ENCODE measurements at regions not wholly inside any gene's neighbourhood (a gene's known extent, or its start where the extent isn't known, plus 50 kb on each side); places are given as distances from the start of the nearest gene placed in this dataset.

DNA sequence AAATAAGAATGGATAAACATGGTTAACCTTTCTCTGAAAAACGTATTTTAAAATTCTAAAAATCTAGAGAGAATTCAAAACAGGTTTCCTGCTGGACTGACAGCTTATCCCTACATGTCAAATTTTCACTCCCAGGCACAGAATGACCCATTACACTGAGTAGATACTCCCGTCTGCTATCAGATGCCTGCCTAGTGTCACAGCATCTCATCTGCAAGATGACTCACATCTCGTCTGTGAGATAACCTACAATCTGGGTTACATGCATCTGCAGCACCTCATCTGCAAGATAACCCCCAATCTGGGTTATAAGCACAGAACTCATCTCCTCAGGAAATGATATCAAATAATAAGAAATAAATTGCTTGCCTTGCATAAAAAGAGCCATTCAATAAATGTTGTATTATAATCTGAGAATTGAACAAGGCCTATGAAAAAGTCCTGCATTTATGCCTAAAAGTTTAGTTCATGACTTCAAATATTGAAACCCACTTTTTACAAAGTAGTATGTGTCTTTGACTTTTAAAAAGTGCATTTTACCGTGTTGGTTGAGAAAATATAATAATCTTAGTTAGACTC is 188.3 kb upstream of the THBS1 start:
- CTCF ChIA-PET = interaction anchor here (0.9 to 2.1 kb wide), 4 partner anchors 35 to 829 kb away, joined by 3 to 12 read pairs (median 6); partner anchors contain the start of gene THBS1
- Histone ChIP-seq H3K9me2 (no peaks in the 10 kb centered on the region), H2AFZ (ENCODE audit: low read depth) (no peak overlapping the region), H3K4me2 (no peak overlapping the region), H3K4me1 (ENCODE audit: control insufficient read depth in 1 of 2, insufficient read depth in 2 of 2, low read depth in 1 of 2, low read length in 1 of 2) (peaks cover 0 to 32% of the 10 kb centered on the region in 2 experiments; a peak in 2 of 4 replicates), H4K20me1 (ENCODE audit: insufficient read depth) (no peaks in the 10 kb centered on the region), H3K36me3 (replicated peaks in 1 of 2; ENCODE audit: control insufficient read depth in 1 of 2, insufficient read depth in 2 of 2, low read length in 1 of 2) (no peaks in the 10 kb centered on the region), H3K79me2 (ENCODE audit: insufficient read depth) (no peaks in the 10 kb centered on the region), H3K27me3 (ENCODE audit: insufficient read depth) (no peaks in the 10 kb centered on the region), H3K9ac (no peak overlapping the region), H3K27ac (ENCODE audit: low read depth in 2 of 2, low read length in 1 of 2) (peak overlapping the region in 1 of 2 experiments; percentile 88; a peak in 2 of 4 replicates), H3K4me3 (ENCODE audit: low read depth in 2 of 2, low read length in 1 of 2) (no peak overlapping the region), H3K9me3 (no peaks in the 10 kb centered on the region), H3F3A (replicated peaks; ENCODE audit: insufficient read depth) (no peaks in the 10 kb centered on the region)
- POLR2A ChIA-PET = no interaction called here
- DNase-seq = peak; percentile 60
- WGBS (ENCODE audit: low lambda C conversion rate) = 30% methylated on average over 4 of the region's 4 CpGs
- TF ChIP-seq RFX5 (IDR thresholded peaks at IDR 0.05; ENCODE audit: low read length) (no peak), RAD21 (IDR thresholded peaks at IDR 0.05; ENCODE audit: low read length) (peak; percentile 39; the same call in 1 of the 2 replicates), FOXM1 (IDR thresholded peaks at IDR 0.05; ENCODE audit: low read depth) (no peak), POLR2AphosphoS5 (IDR thresholded peaks at IDR 0.05; ENCODE audit: low read depth, low read length) (peak; percentile 41; the same call in 1 of the 2 replicates), SIN3A (IDR thresholded peaks at IDR 0.05; ENCODE audit: borderline replicate concordance, low read depth, low read length) (no peak), SMC3 (IDR thresholded peaks at IDR 0.05; ENCODE audit: low read depth, low read length) (no peak), CHD2 (IDR thresholded peaks at IDR 0.05; ENCODE audit: low read length, partially characterized antibody) (peak; percentile 64), RCOR1 (IDR thresholded peaks at IDR 0.05; ENCODE audit: low read length) (peak; percentile 90), GABPA (IDR thresholded peaks at IDR 0.05; ENCODE audit: low read depth) (no peak), TCF12 (IDR thresholded peaks at IDR 0.05) (peak; percentile 84), RXRA (IDR thresholded peaks at IDR 0.05; ENCODE audit: borderline replicate concordance, low read depth) (no peak), JUND (IDR thresholded peaks at IDR 0.05) (peak; percentile 48), EZH2phosphoT487 (IDR thresholded peaks at IDR 0.05; ENCODE audit: borderline replicate concordance, low read depth) (no peak), ELF1 (IDR thresholded peaks at IDR 0.05) (no peak), MXI1 (IDR thresholded peaks at IDR 0.05; ENCODE audit: low read depth, low read length) (peak; percentile 49; the same call in 1 of the 2 replicates), GATA2 (CRISPR knock-in tag; IDR thresholded peaks at IDR 0.05) (peak; percentile 97), NFIC (IDR thresholded peaks at IDR 0.05; ENCODE audit: borderline replicate concordance) (no peak), TEAD4 (IDR thresholded peaks at IDR 0.05; ENCODE audit: borderline replicate concordance, insufficient read depth) (0 out of 2 replicates have a peak, but pooled peaks have one; percentile 25), NRF1 (IDR thresholded peaks at IDR 0.05; ENCODE audit: low read depth, low read length) (no peak), FOXJ3 (CRISPR knock-in tag; IDR thresholded peaks at IDR 0.05) (peak; percentile 89)
- TF ChIP-seq, protein P1, sequence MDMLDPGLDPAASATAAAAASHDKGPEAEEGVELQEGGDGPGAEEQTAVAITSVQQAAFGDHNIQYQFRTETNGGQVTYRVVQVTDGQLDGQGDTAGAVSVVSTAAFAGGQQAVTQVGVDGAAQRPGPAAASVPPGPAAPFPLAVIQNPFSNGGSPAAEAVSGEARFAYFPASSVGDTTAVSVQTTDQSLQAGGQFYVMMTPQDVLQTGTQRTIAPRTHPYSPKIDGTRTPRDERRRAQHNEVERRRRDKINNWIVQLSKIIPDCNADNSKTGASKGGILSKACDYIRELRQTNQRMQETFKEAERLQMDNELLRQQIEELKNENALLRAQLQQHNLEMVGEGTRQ (IDR thresholded peaks at IDR 0.05; ENCODE audit: borderline replicate concordance, low read depth, low read length) = no peak
- TF ChIP-seq, protein P2, sequence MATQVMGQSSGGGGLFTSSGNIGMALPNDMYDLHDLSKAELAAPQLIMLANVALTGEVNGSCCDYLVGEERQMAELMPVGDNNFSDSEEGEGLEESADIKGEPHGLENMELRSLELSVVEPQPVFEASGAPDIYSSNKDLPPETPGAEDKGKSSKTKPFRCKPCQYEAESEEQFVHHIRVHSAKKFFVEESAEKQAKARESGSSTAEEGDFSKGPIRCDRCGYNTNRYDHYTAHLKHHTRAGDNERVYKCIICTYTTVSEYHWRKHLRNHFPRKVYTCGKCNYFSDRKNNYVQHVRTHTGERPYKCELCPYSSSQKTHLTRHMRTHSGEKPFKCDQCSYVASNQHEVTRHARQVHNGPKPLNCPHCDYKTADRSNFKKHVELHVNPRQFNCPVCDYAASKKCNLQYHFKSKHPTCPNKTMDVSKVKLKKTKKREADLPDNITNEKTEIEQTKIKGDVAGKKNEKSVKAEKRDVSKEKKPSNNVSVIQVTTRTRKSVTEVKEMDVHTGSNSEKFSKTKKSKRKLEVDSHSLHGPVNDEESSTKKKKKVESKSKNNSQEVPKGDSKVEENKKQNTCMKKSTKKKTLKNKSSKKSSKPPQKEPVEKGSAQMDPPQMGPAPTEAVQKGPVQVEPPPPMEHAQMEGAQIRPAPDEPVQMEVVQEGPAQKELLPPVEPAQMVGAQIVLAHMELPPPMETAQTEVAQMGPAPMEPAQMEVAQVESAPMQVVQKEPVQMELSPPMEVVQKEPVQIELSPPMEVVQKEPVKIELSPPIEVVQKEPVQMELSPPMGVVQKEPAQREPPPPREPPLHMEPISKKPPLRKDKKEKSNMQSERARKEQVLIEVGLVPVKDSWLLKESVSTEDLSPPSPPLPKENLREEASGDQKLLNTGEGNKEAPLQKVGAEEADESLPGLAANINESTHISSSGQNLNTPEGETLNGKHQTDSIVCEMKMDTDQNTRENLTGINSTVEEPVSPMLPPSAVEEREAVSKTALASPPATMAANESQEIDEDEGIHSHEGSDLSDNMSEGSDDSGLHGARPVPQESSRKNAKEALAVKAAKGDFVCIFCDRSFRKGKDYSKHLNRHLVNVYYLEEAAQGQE (IDR thresholded peaks at IDR 0.05; ENCODE audit: low read depth, low read length) = no peak
- TF ChIP-seq, protein P3, sequence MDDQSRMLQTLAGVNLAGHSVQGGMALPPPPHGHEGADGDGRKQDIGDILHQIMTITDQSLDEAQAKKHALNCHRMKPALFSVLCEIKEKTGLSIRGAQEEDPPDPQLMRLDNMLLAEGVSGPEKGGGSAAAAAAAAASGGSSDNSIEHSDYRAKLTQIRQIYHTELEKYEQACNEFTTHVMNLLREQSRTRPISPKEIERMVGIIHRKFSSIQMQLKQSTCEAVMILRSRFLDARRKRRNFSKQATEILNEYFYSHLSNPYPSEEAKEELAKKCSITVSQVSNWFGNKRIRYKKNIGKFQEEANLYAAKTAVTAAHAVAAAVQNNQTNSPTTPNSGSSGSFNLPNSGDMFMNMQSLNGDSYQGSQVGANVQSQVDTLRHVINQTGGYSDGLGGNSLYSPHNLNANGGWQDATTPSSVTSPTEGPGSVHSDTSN (IDR thresholded peaks at IDR 0.05) = peak; percentile 58
- TF ChIP-seq, protein P4, sequence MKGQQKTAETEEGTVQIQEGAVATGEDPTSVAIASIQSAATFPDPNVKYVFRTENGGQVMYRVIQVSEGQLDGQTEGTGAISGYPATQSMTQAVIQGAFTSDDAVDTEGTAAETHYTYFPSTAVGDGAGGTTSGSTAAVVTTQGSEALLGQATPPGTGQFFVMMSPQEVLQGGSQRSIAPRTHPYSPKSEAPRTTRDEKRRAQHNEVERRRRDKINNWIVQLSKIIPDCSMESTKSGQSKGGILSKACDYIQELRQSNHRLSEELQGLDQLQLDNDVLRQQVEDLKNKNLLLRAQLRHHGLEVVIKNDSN (IDR thresholded peaks at IDR 0.05; ENCODE audit: borderline replicate concordance, low read depth) = no peak
- TF ChIP-seq, protein P5, sequence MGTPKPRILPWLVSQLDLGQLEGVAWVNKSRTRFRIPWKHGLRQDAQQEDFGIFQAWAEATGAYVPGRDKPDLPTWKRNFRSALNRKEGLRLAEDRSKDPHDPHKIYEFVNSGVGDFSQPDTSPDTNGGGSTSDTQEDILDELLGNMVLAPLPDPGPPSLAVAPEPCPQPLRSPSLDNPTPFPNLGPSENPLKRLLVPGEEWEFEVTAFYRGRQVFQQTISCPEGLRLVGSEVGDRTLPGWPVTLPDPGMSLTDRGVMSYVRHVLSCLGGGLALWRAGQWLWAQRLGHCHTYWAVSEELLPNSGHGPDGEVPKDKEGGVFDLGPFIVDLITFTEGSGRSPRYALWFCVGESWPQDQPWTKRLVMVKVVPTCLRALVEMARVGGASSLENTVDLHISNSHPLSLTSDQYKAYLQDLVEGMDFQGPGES (IDR thresholded peaks at IDR 0.05; ENCODE audit: low read depth, low read length) = no peak
- TF ChIP-seq, protein P6, sequence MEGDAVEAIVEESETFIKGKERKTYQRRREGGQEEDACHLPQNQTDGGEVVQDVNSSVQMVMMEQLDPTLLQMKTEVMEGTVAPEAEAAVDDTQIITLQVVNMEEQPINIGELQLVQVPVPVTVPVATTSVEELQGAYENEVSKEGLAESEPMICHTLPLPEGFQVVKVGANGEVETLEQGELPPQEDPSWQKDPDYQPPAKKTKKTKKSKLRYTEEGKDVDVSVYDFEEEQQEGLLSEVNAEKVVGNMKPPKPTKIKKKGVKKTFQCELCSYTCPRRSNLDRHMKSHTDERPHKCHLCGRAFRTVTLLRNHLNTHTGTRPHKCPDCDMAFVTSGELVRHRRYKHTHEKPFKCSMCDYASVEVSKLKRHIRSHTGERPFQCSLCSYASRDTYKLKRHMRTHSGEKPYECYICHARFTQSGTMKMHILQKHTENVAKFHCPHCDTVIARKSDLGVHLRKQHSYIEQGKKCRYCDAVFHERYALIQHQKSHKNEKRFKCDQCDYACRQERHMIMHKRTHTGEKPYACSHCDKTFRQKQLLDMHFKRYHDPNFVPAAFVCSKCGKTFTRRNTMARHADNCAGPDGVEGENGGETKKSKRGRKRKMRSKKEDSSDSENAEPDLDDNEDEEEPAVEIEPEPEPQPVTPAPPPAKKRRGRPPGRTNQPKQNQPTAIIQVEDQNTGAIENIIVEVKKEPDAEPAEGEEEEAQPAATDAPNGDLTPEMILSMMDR (IDR thresholded peaks at IDR 0.05) = no peak

Measured in SK-N-SH (cell line).